CD4-positive, CD25-positive, alpha-beta regulatory T cell (primary cell): ENCODE measurements at regions not wholly inside any gene's neighbourhood (a gene's known extent, or its start where the extent isn't known, plus 50 kb on each side); places are given as distances from the start of the nearest gene placed in this dataset.

Source experiments
- ATAC-seq, 2 donors: fragments of 150-1000 bp; cut with Tn5 transposase; one replicate each; pipeline ENCODE4 v1.10.0; 2021; ENCODE audit warnings: low read depth in 2 of 2, moderate number of reproducible peaks in 2 of 2, moderate library complexity in 1 of 2
- DNase-seq, 3 donors: peaks; one replicate each; pipeline versions ENCODE4 v3.0.0 to v3.0.0-alpha.2; 2012 to 2022; ENCODE audit warnings: mixed read lengths in 1 of 3
- H3K27ac ChIP-seq: one replicate; pipeline ENCODE4 v1.7.0; 2013; ENCODE audit warnings: mild to moderate bottlenecking, low read length; ENCODE audit not compliant: insufficient read depth, poor library complexity, severe bottlenecking
- H3K27me3 ChIP-seq: one replicate; pipeline ENCODE4 v1.7.0; 2013; ENCODE audit warnings: low read length; ENCODE audit not compliant: control insufficient read depth, insufficient read depth
- H3K36me3 ChIP-seq: one replicate; pipeline ENCODE4 v1.7.0; 2013; ENCODE audit warnings: mild to moderate bottlenecking, low read length, moderate library complexity; ENCODE audit not compliant: control insufficient read depth, insufficient read depth
- H3K4me1 ChIP-seq: 2 replicates; pipeline ENCODE4 v1.7.0; 2013; ENCODE audit warnings: mild to moderate bottlenecking, low read length; ENCODE audit not compliant: insufficient read depth, control insufficient read depth, poor library complexity, severe bottlenecking
- H3K4me3 ChIP-seq: one replicate; pipeline ENCODE4 v1.7.0; 2013; ENCODE audit warnings: low read depth, mild to moderate bottlenecking, low read length, moderate library complexity
- H3K9me3 ChIP-seq, 2 experiments: 1 replicate in 1 of 2; 2 replicates in 1 of 2; pipeline ENCODE4 v1.7.0; 2013; ENCODE audit warnings: low read length in 2 of 2, mild to moderate bottlenecking in 1 of 2, moderate library complexity in 1 of 2; ENCODE audit not compliant: control insufficient read depth in 2 of 2
- H3K27ac Mint-ChIP-seq, 3 donors: one replicate each; pipeline ENCODE4 v1.8.0; 2020 to 2022; ENCODE audit warnings: mild to moderate bottlenecking in 3 of 3, mixed read lengths in 3 of 3, moderate library complexity in 2 of 3
- H3K27me3 Mint-ChIP-seq: one replicate; pipeline ENCODE4 v1.8.0; 2022; ENCODE audit warnings: mild to moderate bottlenecking, mixed read lengths
- H3K36me3 Mint-ChIP-seq: one replicate; pipeline ENCODE4 v1.8.0; 2020; ENCODE audit warnings: mixed read lengths
- H3K4me1 Mint-ChIP-seq, 4 donors: one replicate each; pipeline ENCODE4 v1.8.0; 2020 to 2022; ENCODE audit warnings: mixed read lengths in 4 of 4, mild to moderate bottlenecking in 1 of 4
- H3K4me3 Mint-ChIP-seq, 4 donors: one replicate each; pipeline ENCODE4 v1.8.0; 2020 to 2022; ENCODE audit warnings: mild to moderate bottlenecking in 4 of 4, mixed read lengths in 4 of 4, moderate library complexity in 3 of 4
- H3K9me3 Mint-ChIP-seq, 7 donors: one replicate each; pipeline ENCODE4 v1.8.0; 2020 to 2022; ENCODE audit warnings: mixed read lengths in 7 of 7, mild to moderate bottlenecking in 3 of 7, moderate library complexity in 2 of 7

- no peak overlapping the region for H3K27ac Mint-ChIP-seq
- H3K4me3 ChIP-seq = no peak overlapping the region
- DNase-seq (peak in 1 of 3 donors; percentile 22), ATAC-seq (no peak)
- H3K9me3 Mint-ChIP-seq = peaks cover 0 to 1% (median 0%) of the 10 kb centered on the region in 7 donors
- no peaks in the 10 kb centered on the region for H3K36me3 Mint-ChIP-seq
- no peaks in the 10 kb centered on the region for H3K9me3 ChIP-seq
- H3K27ac ChIP-seq = no peak overlapping the region
- H3K4me1 ChIP-seq = no peaks in the 10 kb centered on the region
- H3K4me3 Mint-ChIP-seq = no peak overlapping the region
- H3K36me3 ChIP-seq = no peaks in the 10 kb centered on the region
- no peaks in the 10 kb centered on the region for H3K27me3 Mint-ChIP-seq
- H3K27me3 ChIP-seq = no peaks in the 10 kb centered on the region
- peaks cover 0 to 16% (median 6%) of the 10 kb centered on the region in 4 donors for H3K4me1 Mint-ChIP-seq
Measured at GRCh38 chr9:656926-657568, 184.4 kb upstream of the DMRT1 start.

- no peaks in the 10 kb centered on the region for H3K4me1 ChIP-seq
- Mint-ChIP-seq H3K9me3 (peaks cover 0 to 1% (median 0%) of the 10 kb centered on the region in 7 donors), H3K27me3 (no peaks in the 10 kb centered on the region), H3K4me1 (peaks cover 0 to 16% (median 5%) of the 10 kb centered on the region in 4 donors), H3K27ac (no peak overlapping the region), H3K4me3 (no peak overlapping the region), H3K36me3 (peaks cover 3% of the 10 kb centered on the region)
- no peak overlapping the region for H3K27ac ChIP-seq
- ATAC-seq (no peak), DNase-seq (no peak)
- no peaks in the 10 kb centered on the region for H3K27me3 ChIP-seq
- H3K4me3 ChIP-seq = no peak overlapping the region
- no peaks in the 10 kb centered on the region for H3K36me3 ChIP-seq
- no peaks in the 10 kb centered on the region for H3K9me3 ChIP-seq
Measured at GRCh38 chr9:659286-659685, 182.2 kb upstream of the DMRT1 start.

- Mint-ChIP-seq H3K36me3 (peaks cover 3% of the 10 kb centered on the region), H3K27ac (no peak overlapping the region), H3K4me3 (no peak overlapping the region), H3K9me3 (peaks cover 0 to 1% (median 0%) of the 10 kb centered on the region in 7 donors), H3K4me1 (peaks cover 0 to 15% (median 5%) of the 10 kb centered on the region in 4 donors), H3K27me3 (no peaks in the 10 kb centered on the region)
- Histone ChIP-seq H3K27me3 (no peaks in the 10 kb centered on the region), H3K4me1 (no peaks in the 10 kb centered on the region), H3K4me3 (no peak overlapping the region), H3K27ac (no peak overlapping the region), H3K36me3 (no peaks in the 10 kb centered on the region), H3K9me3 (no peaks in the 10 kb centered on the region)
- DNase-seq (no peak), ATAC-seq (no peak)
Measured at GRCh38 chr9:660227-660626, 181.3 kb upstream of the DMRT1 start.

- H3K27me3 Mint-ChIP-seq = peaks cover 11% of the 10 kb centered on the region
- H3K36me3 ChIP-seq = no peaks in the 10 kb centered on the region
- peaks cover 3% of the 10 kb centered on the region for H3K36me3 Mint-ChIP-seq
- no peaks in the 10 kb centered on the region for H3K9me3 ChIP-seq
- H3K4me3 ChIP-seq = no peak overlapping the region
- H3K27ac Mint-ChIP-seq = peak overlapping the region in 2 of 3 donors; percentile 6 to 63
- H3K27ac ChIP-seq = no peak overlapping the region
- DNase-seq (no peak), ATAC-seq (no peak)
- peaks cover 0 to 2% (median 0%) of the 10 kb centered on the region in 7 donors for H3K9me3 Mint-ChIP-seq
- no peaks in the 10 kb centered on the region for H3K27me3 ChIP-seq
- H3K4me1 ChIP-seq = no peaks in the 10 kb centered on the region
- peaks cover 0 to 2% (median 0%) of the 10 kb centered on the region in 4 donors for H3K4me1 Mint-ChIP-seq
- H3K4me3 Mint-ChIP-seq = no peak overlapping the region
Measured at GRCh38 chr9:663541-663940, 178.0 kb upstream of the DMRT1 start.

- no peak overlapping the region for H3K4me3 ChIP-seq
- H3K27ac ChIP-seq = no peak overlapping the region
- H3K27me3 Mint-ChIP-seq = peaks cover 17% of the 10 kb centered on the region
- H3K9me3 ChIP-seq = peaks cover 8 to 10% of the 10 kb centered on the region in 2 experiments
- H3K4me1 ChIP-seq = no peaks in the 10 kb centered on the region
- H3K4me3 Mint-ChIP-seq = no peak overlapping the region
- peaks cover 0 to 17% (median 4%) of the 10 kb centered on the region in 7 donors for H3K9me3 Mint-ChIP-seq
- no peak for ATAC-seq
- H3K4me1 Mint-ChIP-seq = no peaks in the 10 kb centered on the region
- DNase-seq = no peak
- H3K27ac Mint-ChIP-seq = no peak overlapping the region
- H3K27me3 ChIP-seq = no peaks in the 10 kb centered on the region
- H3K36me3 Mint-ChIP-seq = peaks cover 7% of the 10 kb centered on the region
- H3K36me3 ChIP-seq = no peaks in the 10 kb centered on the region
Measured at GRCh38 chr9:665296-665695, 176.2 kb upstream of the DMRT1 start.

DNA sequence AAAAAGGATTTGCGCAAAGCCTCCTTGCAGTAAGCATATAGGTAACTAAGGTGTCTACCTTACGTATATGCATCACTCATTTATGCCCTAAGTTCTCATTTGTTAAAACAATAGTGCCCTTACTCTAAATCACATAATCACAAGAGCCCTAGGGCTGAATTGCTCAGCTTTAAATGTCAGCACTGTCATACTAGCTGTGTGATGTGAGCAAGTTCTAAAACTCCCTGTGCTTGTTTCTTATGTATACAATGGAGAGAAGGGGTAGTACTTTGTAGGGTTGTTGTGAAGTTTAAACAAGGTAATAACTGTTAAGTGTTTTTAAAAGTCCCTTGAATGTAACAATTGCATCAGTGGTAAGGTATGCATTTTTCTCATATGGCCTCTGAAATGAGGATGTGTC, 169.5 kb upstream of the DMRT1 start:
- no peak for ATAC-seq
- peaks cover 0 to 22% (median 2%) of the 10 kb centered on the region in 7 donors for H3K9me3 Mint-ChIP-seq
- H3K27me3 Mint-ChIP-seq = peaks cover 24% of the 10 kb centered on the region
- H3K4me3 Mint-ChIP-seq = no peak overlapping the region
- H3K27ac Mint-ChIP-seq = no peak overlapping the region
- peaks cover 4% of the 10 kb centered on the region for H3K36me3 Mint-ChIP-seq
- DNase-seq = no peak
- H3K27ac ChIP-seq = no peak overlapping the region
- H3K9me3 ChIP-seq = peaks cover 8 to 10% of the 10 kb centered on the region in 2 experiments
- peaks cover 0 to 11% (median 3%) of the 10 kb centered on the region in 4 donors for H3K4me1 Mint-ChIP-seq
- no peaks in the 10 kb centered on the region for H3K36me3 ChIP-seq
- no peak overlapping the region for H3K4me3 ChIP-seq
- H3K27me3 ChIP-seq = no peaks in the 10 kb centered on the region
- no peaks in the 10 kb centered on the region for H3K4me1 ChIP-seq

- no peaks in the 10 kb centered on the region for H3K27me3 ChIP-seq
- H3K4me1 ChIP-seq = peaks cover 6% of the 10 kb centered on the region
- H3K4me1 Mint-ChIP-seq = peaks cover 8 to 19% (median 10%) of the 10 kb centered on the region in 4 donors
- no peak overlapping the region for H3K27ac ChIP-seq
- peaks cover 17% of the 10 kb centered on the region for H3K27me3 Mint-ChIP-seq
- H3K9me3 ChIP-seq = peaks cover 8 to 10% of the 10 kb centered on the region in 2 experiments
- ATAC-seq (no peak), DNase-seq (no peak)
- peaks cover 0 to 22% (median 2%) of the 10 kb centered on the region in 7 donors for H3K9me3 Mint-ChIP-seq
- no peak overlapping the region for H3K4me3 ChIP-seq
- H3K27ac Mint-ChIP-seq = no peak overlapping the region
- peaks cover 4% of the 10 kb centered on the region for H3K36me3 Mint-ChIP-seq
- H3K36me3 ChIP-seq = no peaks in the 10 kb centered on the region
- H3K4me3 Mint-ChIP-seq = no peak overlapping the region
Measured at GRCh38 chr9:672851-673250, 168.6 kb upstream of the DMRT1 start.
